RWPE2 (cell line): ENCODE measurements at regions not wholly inside any gene's neighbourhood (a gene's known extent, or its start where the extent isn't known, plus 50 kb on each side); places are given as distances from the start of the nearest gene placed in this dataset.

ENCODE experiments used
- ATAC-seq: fragments of 200-7000 bp; cut with Tn5 transposase; 3 replicates; pipeline ENCODE4 v1.9.1; 2021; ENCODE audit warnings: low read depth
- DNase-seq: peaks from one replicate; pipeline ENCODE4 v3.0.0-alpha.2; 2020; ENCODE audit warnings: low spot score
- H3K27ac ChIP-seq: fragments of 450-650 bp; 2 replicates; pipeline ENCODE4 v1.5.1; 2017; ENCODE audit warnings: mild to moderate bottlenecking; ENCODE audit not compliant: poor library complexity, severe bottlenecking
- H3K27me3 ChIP-seq: fragments of 250-450 bp; sonication (Bioruptor Pico); 2 replicates; pipeline ENCODE4 v1.5.1; 2021; ENCODE audit warnings: mild to moderate bottlenecking, moderate library complexity; ENCODE audit not compliant: insufficient read depth, poor library complexity, severe bottlenecking
- H3K36me3 ChIP-seq: fragments of 250-450 bp; sonication (Bioruptor Pico); 2 replicates; pipeline ENCODE4 v1.5.1; 2020; ENCODE audit warnings: low read depth, mild to moderate bottlenecking, moderate library complexity
- H3K4me1 ChIP-seq: fragments of 250-450 bp; sonication (Bioruptor Pico); 2 replicates; pipeline ENCODE4 v1.5.1; 2021; ENCODE audit warnings: mild to moderate bottlenecking, moderate library complexity; ENCODE audit not compliant: insufficient read depth, poor library complexity, severe bottlenecking
- H3K4me3 ChIP-seq: fragments of 250-450 bp; sonication (Bioruptor Pico); 2 replicates; pipeline ENCODE4 v1.5.1; 2021; ENCODE audit warnings: mild to moderate bottlenecking, moderate library complexity; ENCODE audit not compliant: severe bottlenecking
- H3K9me3 ChIP-seq: fragments of 250-450 bp; sonication (Bioruptor Pico); 2 replicates; pipeline ENCODE4 v1.5.1; 2021; ENCODE audit warnings: mild to moderate bottlenecking, moderate library complexity; ENCODE audit not compliant: severe bottlenecking
- CTCF ChIP-seq: fragments of 450-650 bp; IDR thresholded peaks from one replicate; pipeline ENCODE4 v1.5.1; 2017; ENCODE audit warnings: mild to moderate bottlenecking, moderate library complexity; ENCODE audit not compliant: poor library complexity, severe bottlenecking

- no peak for ATAC-seq
Observed at GRCh38 chrX:6685489-6685888, 150.6 kb upstream of the VCX3A start.

GRCh38 chrX:6683353-6683752 is 148.4 kb upstream of the VCX3A start:
- H3K36me3 ChIP-seq: no peaks in the 10 kb centered on the region
- no peak for ATAC-seq
- H3K27ac ChIP-seq: no peak overlapping the region
- H3K9me3 ChIP-seq: no peaks in the 10 kb centered on the region
- no peak for DNase-seq
- TF ChIP-seq CTCF: no peak
- H3K4me1 ChIP-seq: no peaks in the 10 kb centered on the region
- H3K27me3 ChIP-seq: no peaks in the 10 kb centered on the region
- no peak overlapping the region for H3K4me3 ChIP-seq

More at GRCh38 chrX:6685489-6685888, 150.6 kb upstream of the VCX3A start:
- Histone ChIP-seq H3K27me3 (no peaks in the 10 kb centered on the region), H3K36me3 (no peaks in the 10 kb centered on the region), H3K9me3 (no peaks in the 10 kb centered on the region), H3K4me1 (no peaks in the 10 kb centered on the region), H3K4me3 (no peak overlapping the region), H3K27ac (no peak overlapping the region)
- no peak for DNase-seq
- TF ChIP-seq CTCF: no peak

GRCh38 chrX:6681521-6682145 is 146.7 kb upstream of the VCX3A start:
- Histone ChIP-seq H3K4me3 (no peak overlapping the region), H3K36me3 (no peaks in the 10 kb centered on the region), H3K9me3 (no peaks in the 10 kb centered on the region), H3K27me3 (no peaks in the 10 kb centered on the region), H3K27ac (no peak overlapping the region), H3K4me1 (no peaks in the 10 kb centered on the region)
- no peak for DNase-seq
- no peak for ATAC-seq
- TF ChIP-seq CTCF: no peak

GRCh38 chrX:6679988-6680387 is 145.1 kb upstream of the VCX3A start:
- ATAC-seq: no peak
- no peak for TF ChIP-seq CTCF
- Histone ChIP-seq H3K4me3 (no peak overlapping the region), H3K27me3 (no peaks in the 10 kb centered on the region), H3K27ac (no peak overlapping the region), H3K9me3 (no peaks in the 10 kb centered on the region), H3K36me3 (no peaks in the 10 kb centered on the region), H3K4me1 (no peaks in the 10 kb centered on the region)
- DNase-seq: no peak

GRCh38 chrX:6679550-6679949 is 144.6 kb upstream of the VCX3A start:
- DNase-seq (no peak), ATAC-seq (no peak)
- H3K4me1 ChIP-seq: no peaks in the 10 kb centered on the region
- no peaks in the 10 kb centered on the region for H3K27me3 ChIP-seq
- no peak for TF ChIP-seq CTCF
- H3K4me3 ChIP-seq: no peak overlapping the region
- H3K27ac ChIP-seq: no peak overlapping the region
- H3K9me3 ChIP-seq: no peaks in the 10 kb centered on the region
- H3K36me3 ChIP-seq: no peaks in the 10 kb centered on the region
